LNCaP clone FGC (cell line): ENCODE measurements at regions not wholly inside any gene's neighbourhood (a gene's known extent, or its start where the extent isn't known, plus 50 kb on each side); places are given as distances from the start of the nearest gene placed in this dataset.
A peak's percentile ranks its signal among the peaks of the same experiment; 100 is the strongest.
"Not testable (repeated sequence)": the region's sequence is repeated elsewhere in the genome, so short reads cannot be mapped to it uniquely, and the experiment has no call there.

ENCODE experiments used
- DNase-seq: peaks from one replicate; pipeline ENCODE4 v3.0.0-alpha.2; 2011; ENCODE audit warnings: low read depth
- H3K4me3 ChIP-seq: 2 replicates; pipeline ENCODE4 v1.5.1; 2011; ENCODE audit warnings: mild to moderate bottlenecking, low read depth, low read length, control low read depth
- TF ChIP-seq, protein P1 (sequence below): IDR thresholded peaks from 2 replicates; pipeline ENCODE4 v1.5.1; 2012; ENCODE audit warnings: mild to moderate bottlenecking; ENCODE audit not compliant: control insufficient read depth, insufficient read depth; ENCODE audit errors: extremely low read depth

DNA sequence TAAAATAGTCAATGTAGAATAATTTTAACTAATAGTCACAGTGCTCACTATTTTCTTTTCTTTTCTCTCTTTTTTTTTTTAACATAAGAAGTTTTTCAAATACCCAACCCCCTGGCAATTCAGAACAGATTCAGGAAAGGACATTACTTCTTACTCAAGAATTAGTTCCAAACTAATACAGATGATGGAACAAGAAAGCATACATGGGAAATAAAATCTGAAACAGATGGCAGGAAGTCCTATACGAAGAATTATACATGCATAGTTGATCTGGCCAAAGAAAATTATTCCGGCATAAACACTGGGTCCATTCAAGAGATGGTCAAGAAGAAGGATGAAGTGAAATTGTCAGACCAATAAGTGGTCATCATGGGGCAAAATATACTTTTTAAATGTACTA, 614.4 kb upstream of the INTU start:
- H3K4me3 ChIP-seq = no peak overlapping the region
- no peak for DNase-seq
- TF ChIP-seq, protein P1, sequence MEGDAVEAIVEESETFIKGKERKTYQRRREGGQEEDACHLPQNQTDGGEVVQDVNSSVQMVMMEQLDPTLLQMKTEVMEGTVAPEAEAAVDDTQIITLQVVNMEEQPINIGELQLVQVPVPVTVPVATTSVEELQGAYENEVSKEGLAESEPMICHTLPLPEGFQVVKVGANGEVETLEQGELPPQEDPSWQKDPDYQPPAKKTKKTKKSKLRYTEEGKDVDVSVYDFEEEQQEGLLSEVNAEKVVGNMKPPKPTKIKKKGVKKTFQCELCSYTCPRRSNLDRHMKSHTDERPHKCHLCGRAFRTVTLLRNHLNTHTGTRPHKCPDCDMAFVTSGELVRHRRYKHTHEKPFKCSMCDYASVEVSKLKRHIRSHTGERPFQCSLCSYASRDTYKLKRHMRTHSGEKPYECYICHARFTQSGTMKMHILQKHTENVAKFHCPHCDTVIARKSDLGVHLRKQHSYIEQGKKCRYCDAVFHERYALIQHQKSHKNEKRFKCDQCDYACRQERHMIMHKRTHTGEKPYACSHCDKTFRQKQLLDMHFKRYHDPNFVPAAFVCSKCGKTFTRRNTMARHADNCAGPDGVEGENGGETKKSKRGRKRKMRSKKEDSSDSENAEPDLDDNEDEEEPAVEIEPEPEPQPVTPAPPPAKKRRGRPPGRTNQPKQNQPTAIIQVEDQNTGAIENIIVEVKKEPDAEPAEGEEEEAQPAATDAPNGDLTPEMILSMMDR = no peak

DNA sequence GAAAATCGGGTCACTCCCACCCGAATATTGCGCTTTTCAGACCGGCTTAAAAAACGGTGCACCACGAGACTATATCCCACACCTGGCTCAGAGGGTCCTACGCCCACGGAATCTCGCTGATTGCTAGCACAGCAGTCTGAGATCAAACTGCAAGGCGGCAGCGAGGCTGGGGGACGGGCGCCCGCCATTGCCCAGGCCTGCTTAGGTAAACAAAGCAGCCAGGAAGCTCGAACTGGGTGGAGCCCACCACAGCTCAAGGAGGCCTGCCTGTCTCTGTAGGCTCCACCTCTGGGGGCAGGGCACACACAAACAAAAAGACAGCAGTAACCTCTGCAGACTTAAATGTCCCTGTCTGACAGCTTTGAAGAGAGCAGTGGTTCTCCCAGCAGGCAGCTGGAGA, 611.9 kb upstream of the INTU start:
- not testable (repeated sequence) for DNase-seq, H3K4me3 ChIP-seq

DNA sequence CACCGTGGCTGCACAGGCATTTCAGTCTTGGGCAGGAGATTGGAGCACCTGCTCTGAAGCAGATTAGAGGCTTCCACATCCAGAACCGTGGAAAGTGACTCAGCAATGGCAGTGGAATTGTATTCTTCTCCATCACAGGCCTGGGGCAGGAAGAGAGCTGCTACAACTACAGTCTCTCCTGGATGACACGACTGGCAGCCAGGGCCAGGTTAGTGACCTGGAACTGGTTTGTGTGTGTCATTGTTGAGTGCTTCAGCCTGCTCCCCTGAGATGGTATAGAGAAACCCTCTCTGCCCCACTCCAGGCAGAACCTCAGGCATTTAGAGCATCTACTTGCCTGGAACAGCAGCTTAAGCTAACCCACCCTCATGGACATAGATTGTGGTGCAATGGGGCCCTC, 596.5 kb upstream of the INTU start:
- TF ChIP-seq, protein P1 = no peak
- H3K4me3 ChIP-seq = no peak overlapping the region
- no peak for DNase-seq

DNA sequence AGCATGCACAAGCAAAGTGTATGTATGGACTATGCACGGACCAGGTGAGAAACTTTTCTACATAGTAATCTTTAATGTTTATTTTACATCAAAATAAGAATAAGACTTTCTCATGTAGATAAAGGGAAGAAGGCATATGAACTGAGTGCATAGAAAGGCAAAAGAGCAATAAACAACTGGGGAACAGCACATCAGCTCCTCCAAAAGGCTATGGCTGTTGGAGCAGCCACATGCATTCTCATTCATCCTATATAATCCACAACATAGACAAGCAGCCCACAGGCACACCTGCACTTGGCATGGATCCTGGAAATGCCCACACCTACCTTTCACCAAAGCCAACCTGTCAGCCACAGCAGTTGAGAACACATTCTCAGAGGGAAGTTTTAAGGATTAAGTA, 586.9 kb upstream of the INTU start:
- DNase-seq = no peak
- TF ChIP-seq, protein P1 = no peak
- H3K4me3 ChIP-seq = no peak overlapping the region

DNA sequence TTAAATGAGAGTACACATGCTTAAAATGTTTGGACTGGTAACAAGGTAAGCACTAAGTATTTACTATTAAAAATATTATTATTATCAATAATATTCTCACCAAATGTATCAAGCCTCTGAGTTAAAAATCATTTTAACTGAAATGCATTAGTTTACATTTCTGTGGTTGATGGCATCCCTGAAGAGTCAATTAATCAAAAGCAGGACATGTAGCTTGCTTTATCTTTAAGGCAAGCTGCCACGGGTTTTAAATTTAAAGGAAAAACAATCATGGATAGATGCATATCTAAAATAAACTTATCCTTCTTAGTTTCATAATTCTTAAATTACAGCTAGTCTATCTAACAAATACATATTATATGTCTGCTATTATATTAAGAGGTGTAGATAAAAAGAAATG, 584.8 kb upstream of the INTU start:
- no peak overlapping the region for H3K4me3 ChIP-seq
- peak; percentile 19 for DNase-seq
- TF ChIP-seq, protein P1 = no peak

DNA sequence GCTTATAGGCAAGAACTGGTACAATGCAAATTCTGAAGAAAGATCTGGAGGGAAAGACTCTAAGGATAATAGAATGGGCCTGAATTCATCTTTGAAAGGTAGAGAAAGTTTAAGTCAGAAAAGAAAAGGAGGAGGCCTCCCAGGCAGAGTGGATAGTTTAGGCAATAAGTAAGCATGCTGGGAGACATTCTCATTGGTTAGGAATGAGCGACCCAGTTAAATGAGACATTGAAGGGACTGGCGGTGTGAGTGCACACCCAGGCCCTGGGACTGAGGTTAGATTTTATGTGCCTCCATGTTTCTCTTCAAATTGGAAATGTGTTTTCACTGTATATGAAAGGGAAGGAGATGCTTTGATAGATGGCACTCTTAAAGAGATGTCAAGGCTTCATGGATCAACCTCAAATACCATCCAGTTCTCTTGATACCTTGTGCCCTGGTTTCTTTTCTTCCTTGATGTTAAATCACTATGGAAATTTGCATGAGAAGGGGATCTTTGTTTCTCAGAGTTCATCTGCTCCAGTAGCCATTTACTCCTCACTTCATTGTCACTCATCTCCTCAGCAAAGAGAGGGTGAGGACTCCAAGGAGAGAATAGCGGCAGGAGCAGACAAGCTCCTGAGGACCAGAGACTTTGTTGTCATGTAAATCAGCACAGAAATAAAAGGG, 584.2 kb upstream of the INTU start:
- no peak for DNase-seq
- H3K4me3 ChIP-seq = no peak overlapping the region
- TF ChIP-seq, protein P1 = no peak

DNA sequence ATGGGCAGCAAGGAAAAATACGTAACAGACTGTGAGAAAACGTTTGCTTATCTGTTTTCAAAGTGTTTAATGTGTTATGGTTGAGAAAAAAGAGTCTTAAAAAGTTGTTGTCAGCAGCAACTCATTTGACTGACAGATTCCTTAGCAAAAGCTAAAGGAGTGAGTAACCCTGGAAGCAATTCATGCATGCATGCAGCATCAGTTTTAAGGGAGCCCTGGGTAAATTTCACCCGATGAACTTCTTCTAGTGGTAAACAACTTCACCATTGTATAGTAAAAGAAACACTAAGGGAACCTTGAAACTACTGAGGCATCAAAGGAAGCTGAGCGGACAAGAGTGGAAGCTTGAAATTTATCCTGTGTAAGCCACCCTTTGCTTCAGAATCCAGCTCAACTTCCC, 583.2 kb upstream of the INTU start:
- H3K4me3 ChIP-seq = no peak overlapping the region
- TF ChIP-seq, protein P1 = no peak
- DNase-seq = no peak
